ENCODE measurements at regions not wholly inside any gene's neighbourhood (a gene's known extent, or its start where the extent isn't known, plus 50 kb on each side); places are given as distances from the start of the nearest gene placed in this dataset.

- DNase-seq, result no peak
- Histone ChIP-seq H3K79me2 (ENCODE audit: insufficient read depth) (no peaks in the 10 kb centered on the region), H3K27me3 (replicated peaks; ENCODE audit: insufficient read depth) (0 out of 2 replicates have a peak, but pooled peaks cover 8% of the 10 kb centered on the region), H3K4me1 (ENCODE audit: insufficient read depth) (no peaks in the 10 kb centered on the region), H3K4me3 (no peak overlapping the region), H2AFZ (no peak overlapping the region), H3F3A (ENCODE audit: insufficient read depth) (no peaks in the 10 kb centered on the region), H3K27ac (no peak overlapping the region), H3K9ac (no peak overlapping the region), H3K36me3 (ENCODE audit: low read depth) (no peaks in the 10 kb centered on the region), H3K9me2 (ENCODE audit: insufficient read depth) (no peaks in the 10 kb centered on the region), H4K20me1 (ENCODE audit: insufficient read depth) (no peaks in the 10 kb centered on the region), H3K9me3 (ENCODE audit: low read depth) (no peaks in the 10 kb centered on the region), H3K4me2 (ENCODE audit: unreplicated experiment) (no peak overlapping the region)
- no peak for TF ChIP-seq EZH2 (IDR thresholded peaks at IDR 0.05; ENCODE audit: insufficient read depth, poor library complexity, severe bottlenecking)
- no peak for TF ChIP-seq EZH2phosphoT487 (IDR thresholded peaks at IDR 0.05; ENCODE audit: insufficient read depth, low read depth)
- WGBS, 2 experiments (ENCODE audit: low coverage in 1 of 2, low lambda C conversion rate in 2 of 2, missing lambda C conversion rate in 2 of 2), result 63 to 66% methylated on average over 2 of the region's 2 CpGs
- in situ Hi-C loops (cut with MboI), result no loop called here
Measured at GRCh38 chr2:19846567-19846966, 55.2 kb downstream of the TTC32 start.

GRCh38 chr2:19846030-19846429 lies 55.8 kb downstream of the TTC32 start:
- in situ Hi-C loops (cut with MboI), result no loop called here
- TF ChIP-seq EZH2 (IDR thresholded peaks at IDR 0.05; ENCODE audit: insufficient read depth, poor library complexity, severe bottlenecking) (no peak), EZH2phosphoT487 (IDR thresholded peaks at IDR 0.05; ENCODE audit: insufficient read depth, low read depth) (no peak)

DNA sequence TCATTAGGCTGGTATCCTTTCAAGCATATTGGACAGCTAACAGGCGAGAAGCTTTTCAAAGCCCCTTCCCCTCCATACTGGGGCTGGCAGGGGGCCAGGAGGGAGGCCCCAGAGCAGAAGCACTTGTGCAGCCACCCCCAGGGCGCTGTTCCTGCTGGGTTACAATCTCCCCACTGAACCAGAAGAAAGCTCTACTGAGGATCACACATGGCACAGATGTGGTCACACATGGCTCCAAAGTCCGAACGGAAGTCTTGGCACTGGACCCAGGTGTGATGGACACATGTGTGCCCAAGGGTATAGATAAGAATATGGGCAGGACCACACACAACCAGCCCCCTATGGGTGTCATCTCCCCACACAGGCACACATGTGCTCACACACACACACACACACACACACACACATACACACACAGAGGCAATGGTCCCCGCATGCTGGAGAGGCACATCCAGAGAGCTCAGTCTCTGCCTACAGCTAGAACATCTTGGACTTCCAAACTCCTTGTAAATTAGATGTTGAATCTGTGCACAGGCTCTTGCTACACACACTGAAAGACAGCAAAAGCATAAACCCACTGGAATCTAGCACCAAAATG lies 56.4 kb downstream of the TTC32 start:
- H3K27me3 ChIP-seq (replicated peaks; ENCODE audit: insufficient read depth), result 0 out of 2 replicates have a peak, but pooled peaks cover 8% of the 10 kb centered on the region
- H3K36me3 ChIP-seq (ENCODE audit: low read depth), result no peaks in the 10 kb centered on the region
- no peak overlapping the region for H3K4me3 ChIP-seq
- H3K4me1 ChIP-seq (ENCODE audit: insufficient read depth), result no peaks in the 10 kb centered on the region
- no peaks in the 10 kb centered on the region for H3F3A ChIP-seq (ENCODE audit: insufficient read depth)
- no peaks in the 10 kb centered on the region for H3K9me3 ChIP-seq (ENCODE audit: low read depth)
- no peak for TF ChIP-seq EZH2 (IDR thresholded peaks at IDR 0.05; ENCODE audit: insufficient read depth, poor library complexity, severe bottlenecking)
- TF ChIP-seq EZH2phosphoT487 (IDR thresholded peaks at IDR 0.05; ENCODE audit: insufficient read depth, low read depth), result no peak
- no peaks in the 10 kb centered on the region for H3K79me2 ChIP-seq (ENCODE audit: insufficient read depth)
- H3K9me2 ChIP-seq (ENCODE audit: insufficient read depth), result no peaks in the 10 kb centered on the region
- WGBS, 2 experiments (ENCODE audit: low coverage in 1 of 2, low lambda C conversion rate in 2 of 2, missing lambda C conversion rate in 2 of 2), result 42 to 56% methylated on average over 5 of the region's 5 CpGs
- no peak for DNase-seq
- H3K27ac ChIP-seq, result no peak overlapping the region
- no peaks in the 10 kb centered on the region for H4K20me1 ChIP-seq (ENCODE audit: insufficient read depth)
- no peak overlapping the region for H3K4me2 ChIP-seq (ENCODE audit: unreplicated experiment)
- H2AFZ ChIP-seq, result no peak overlapping the region
- in situ Hi-C loops (cut with MboI), result no loop called here
- no peak overlapping the region for H3K9ac ChIP-seq

More at GRCh38 chr2:19846030-19846429, 55.8 kb downstream of the TTC32 start:
- Histone ChIP-seq H3K9me2 (ENCODE audit: insufficient read depth) (no peaks in the 10 kb centered on the region), H2AFZ (no peak overlapping the region), H3K4me1 (ENCODE audit: insufficient read depth) (no peaks in the 10 kb centered on the region), H3K4me3 (no peak overlapping the region), H3K27ac (no peak overlapping the region), H3K27me3 (replicated peaks; ENCODE audit: insufficient read depth) (0 out of 2 replicates have a peak, but pooled peaks cover 8% of the 10 kb centered on the region), H3K9me3 (ENCODE audit: low read depth) (no peaks in the 10 kb centered on the region), H3F3A (ENCODE audit: insufficient read depth) (no peaks in the 10 kb centered on the region), H3K9ac (no peak overlapping the region), H3K36me3 (ENCODE audit: low read depth) (no peaks in the 10 kb centered on the region), H4K20me1 (ENCODE audit: insufficient read depth) (no peaks in the 10 kb centered on the region), H3K79me2 (ENCODE audit: insufficient read depth) (no peaks in the 10 kb centered on the region), H3K4me2 (ENCODE audit: unreplicated experiment) (no peak overlapping the region)
- DNase-seq, result no peak
- WGBS, 2 experiments (ENCODE audit: low coverage in 1 of 2, low lambda C conversion rate in 2 of 2, missing lambda C conversion rate in 2 of 2), result 30 to 33% methylated on average over 4 of the region's 4 CpGs

GRCh38 chr2:19844750-19845149 lies 57.0 kb downstream of the TTC32 start:
- Histone ChIP-seq H3K27me3 (replicated peaks; ENCODE audit: insufficient read depth) (0 out of 2 replicates have a peak, but pooled peaks cover 8% of the 10 kb centered on the region), H3K4me1 (ENCODE audit: insufficient read depth) (no peaks in the 10 kb centered on the region), H3K36me3 (ENCODE audit: low read depth) (no peaks in the 10 kb centered on the region), H3K79me2 (ENCODE audit: insufficient read depth) (no peaks in the 10 kb centered on the region), H3K9me3 (ENCODE audit: low read depth) (no peaks in the 10 kb centered on the region), H3K9me2 (ENCODE audit: insufficient read depth) (no peaks in the 10 kb centered on the region), H4K20me1 (ENCODE audit: insufficient read depth) (no peaks in the 10 kb centered on the region), H3F3A (ENCODE audit: insufficient read depth) (no peaks in the 10 kb centered on the region), H3K4me3 (no peak overlapping the region), H3K9ac (no peak overlapping the region), H2AFZ (no peak overlapping the region), H3K4me2 (ENCODE audit: unreplicated experiment) (no peak overlapping the region), H3K27ac (no peak overlapping the region)
- DNase-seq, result no peak
- in situ Hi-C loops (cut with MboI), result no loop called here
- WGBS, 2 experiments (ENCODE audit: low coverage in 1 of 2, low lambda C conversion rate in 2 of 2, missing lambda C conversion rate in 2 of 2), result 52 to 54% methylated on average over 5 of the region's 5 CpGs
- TF ChIP-seq EZH2 (IDR thresholded peaks at IDR 0.05; ENCODE audit: insufficient read depth, poor library complexity, severe bottlenecking) (no peak), EZH2phosphoT487 (IDR thresholded peaks at IDR 0.05; ENCODE audit: insufficient read depth, low read depth) (no peak)
